Epidermal melanocyte (primary cell): ENCODE measurements at regions not wholly inside any gene's neighbourhood (a gene's known extent, or its start where the extent isn't known, plus 50 kb on each side); places are given as distances from the start of the nearest gene placed in this dataset.
"Not testable (repeated sequence)": the region's sequence is repeated elsewhere in the genome, so short reads cannot be mapped to it uniquely, and the experiment has no call there.

ENCODE experiments used
- DNase-seq: peaks from one replicate; pipeline ENCODE4 v3.0.0; 2011; ENCODE audit warnings: low spot score; ENCODE audit not compliant: insufficient read length

- DNase-seq = no peak
These were observed 491.3 kb downstream of the EDEM1 start for GRCh38 chr3:5678844-5679243.

GRCh38 chr3:5687230-5687629, 499.7 kb downstream of the EDEM1 start:
- DNase-seq = no peak

GRCh38 chr3:5690490-5690889, 503.0 kb downstream of the EDEM1 start:
- no peak for DNase-seq

GRCh38 chr3:5690904-5691532, 503.5 kb downstream of the EDEM1 start:
- no peak for DNase-seq

GRCh38 chr3:5692446-5692845, 504.9 kb downstream of the EDEM1 start:
- DNase-seq = no peak

- DNase-seq = no peak
These were observed 506.8 kb downstream of the EDEM1 start for GRCh38 chr3:5694266-5694665.

GRCh38 chr3:5698851-5699250, 511.3 kb downstream of the EDEM1 start:
- no peak for DNase-seq

GRCh38 chr3:5699313-5699712, 511.8 kb downstream of the EDEM1 start:
- no peak for DNase-seq

- DNase-seq = no peak
These were observed 512.3 kb downstream of the EDEM1 start for GRCh38 chr3:5699811-5700210.

GRCh38 chr3:5701005-5701404, 513.5 kb downstream of the EDEM1 start:
- DNase-seq = not testable (repeated sequence)

GRCh38 chr3:5707794-5708193, 520.3 kb downstream of the EDEM1 start:
- no peak for DNase-seq

GRCh38 chr3:5709714-5710113, 522.2 kb downstream of the EDEM1 start:
- DNase-seq = no peak

- DNase-seq = no peak
These were observed 523.2 kb downstream of the EDEM1 start for GRCh38 chr3:5710718-5711117.

GRCh38 chr3:5717254-5717653, 529.7 kb downstream of the EDEM1 start:
- no peak for DNase-seq

GRCh38 chr3:5719668-5720067, 532.2 kb downstream of the EDEM1 start:
- DNase-seq = not testable (repeated sequence)

GRCh38 chr3:5725801-5726200, 538.3 kb downstream of the EDEM1 start:
- DNase-seq = no peak

GRCh38 chr3:5726621-5727020, 539.1 kb downstream of the EDEM1 start:
- no peak for DNase-seq

GRCh38 chr3:5727743-5728484, 540.4 kb downstream of the EDEM1 start:
- DNase-seq = no peak

- DNase-seq = no peak
These were observed 542.3 kb downstream of the EDEM1 start for GRCh38 chr3:5729852-5730251.

- DNase-seq = no peak
These were observed 543.6 kb downstream of the EDEM1 start for GRCh38 chr3:5731100-5731499.

- DNase-seq = no peak
These were observed 544.6 kb downstream of the EDEM1 start for GRCh38 chr3:5732081-5732480.

GRCh38 chr3:5733995-5734394, 546.5 kb downstream of the EDEM1 start:
- DNase-seq = no peak

GRCh38 chr3:5735896-5736295, 548.4 kb downstream of the EDEM1 start:
- no peak for DNase-seq
